ENCODE measurements at regions not wholly inside any gene's neighbourhood (a gene's known extent, or its start where the extent isn't known, plus 50 kb on each side); places are given as distances from the start of the nearest gene placed in this dataset.
A peak's percentile ranks its signal among the peaks of the same experiment; 100 is the strongest.

- TF ChIP-seq CTCF (IDR thresholded peaks at IDR 0.05; ENCODE audit: low read depth, low read length, missing control alignments) = no peak
- Histone ChIP-seq H3K4me3 (ENCODE audit: low read depth, low read length) (no peak overlapping the region), H3K27me3 (replicated peaks) (no peaks in the 10 kb centered on the region), H3K36me3 (replicated peaks) (no peaks in the 10 kb centered on the region), H3K27ac (no peak overlapping the region)
- in situ Hi-C loops (cut with HindIII; ENCODE audit: low pct_ligation_motif_present, low sequenced_read_pairs) = no loop called here
- DNase-seq = no peak
Measured at GRCh38 chr16:54429029-54429428, 142.4 kb upstream of the IRX3 start.

- no peak for TF ChIP-seq CTCF (IDR thresholded peaks at IDR 0.05; ENCODE audit: low read depth, low read length, missing control alignments)
Measured at GRCh38 chr16:54426553-54426849, 139.9 kb upstream of the IRX3 start.

DNA sequence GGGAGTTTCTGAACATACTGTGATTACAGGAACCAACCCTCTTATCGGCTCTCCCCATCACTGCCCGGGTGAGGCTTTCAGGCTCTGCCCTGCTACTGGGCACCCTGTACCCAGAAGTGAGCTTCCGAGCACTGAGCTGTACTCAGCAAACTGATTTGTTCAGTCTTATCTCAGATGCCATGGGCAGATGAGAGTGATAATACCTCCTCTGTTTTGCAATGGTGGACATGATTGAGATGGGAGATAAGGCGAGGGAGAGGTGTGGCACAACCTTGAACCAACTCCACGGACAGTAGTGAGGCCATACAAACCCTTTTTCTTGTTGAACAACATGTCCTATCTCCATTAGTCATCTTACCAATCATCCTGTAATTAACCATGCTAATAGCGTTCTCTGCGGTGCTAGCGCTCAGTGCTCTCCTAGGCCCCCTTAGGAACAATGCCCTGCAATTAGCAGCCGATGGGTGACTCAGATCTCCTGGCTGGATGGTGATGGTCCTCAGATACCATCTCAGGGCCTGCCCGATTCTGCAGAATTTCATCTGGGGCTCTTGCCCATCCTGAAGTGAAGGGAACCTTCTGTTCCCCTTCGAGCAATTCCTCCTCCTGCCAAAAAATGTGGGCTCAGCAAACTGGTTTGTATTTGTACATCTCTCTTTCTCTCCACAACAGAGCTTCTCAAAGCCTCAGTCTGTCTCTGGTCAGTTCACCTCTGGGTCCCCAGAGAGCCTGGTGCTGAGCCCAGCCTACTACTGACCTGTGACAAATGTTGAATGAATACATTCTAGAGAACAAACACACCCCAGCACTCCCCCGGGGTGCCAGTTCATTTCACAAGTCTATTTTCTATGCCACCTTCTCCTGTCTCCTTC is 139.3 kb upstream of the IRX3 start:
- Histone ChIP-seq H3K27me3 (replicated peaks) (no peaks in the 10 kb centered on the region), H3K4me3 (ENCODE audit: low read depth, low read length) (no peak overlapping the region), H3K27ac (no peak overlapping the region), H3K36me3 (replicated peaks) (no peaks in the 10 kb centered on the region)
- no peak for DNase-seq
- in situ Hi-C loops (cut with HindIII; ENCODE audit: low pct_ligation_motif_present, low sequenced_read_pairs) = no loop called here
- TF ChIP-seq CTCF (IDR thresholded peaks at IDR 0.05; ENCODE audit: low read depth, low read length, missing control alignments) = no peak

More at GRCh38 chr16:54426553-54426849, 139.9 kb upstream of the IRX3 start:
- Histone ChIP-seq H3K4me3 (ENCODE audit: low read depth, low read length) (no peak overlapping the region), H3K36me3 (replicated peaks) (no peaks in the 10 kb centered on the region), H3K27ac (no peak overlapping the region), H3K27me3 (replicated peaks) (no peaks in the 10 kb centered on the region)
- no peak for DNase-seq
- in situ Hi-C loops (cut with HindIII; ENCODE audit: low pct_ligation_motif_present, low sequenced_read_pairs) = no loop called here

DNA sequence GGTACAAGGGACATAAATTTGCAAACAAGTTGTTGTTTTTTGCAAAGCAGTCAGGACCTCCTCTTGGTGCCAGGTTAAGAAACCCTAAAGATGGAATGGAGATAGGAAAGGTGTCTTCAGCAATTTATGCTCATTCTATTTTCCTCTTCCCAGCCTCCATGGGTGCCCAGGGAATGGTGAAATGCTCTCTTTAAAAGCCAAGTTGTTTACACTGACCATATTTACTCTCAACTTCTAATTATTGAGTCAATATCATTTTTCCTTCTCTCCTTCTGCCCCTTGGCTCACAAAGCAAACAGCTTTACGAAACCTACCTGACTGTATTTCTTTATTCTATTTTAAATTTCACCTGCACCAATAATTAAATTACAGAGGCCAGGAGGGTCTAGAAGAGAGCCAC is 138.5 kb upstream of the IRX3 start:
- no peaks in the 10 kb centered on the region for H3K36me3 ChIP-seq (replicated peaks)
- TF ChIP-seq CTCF (IDR thresholded peaks at IDR 0.05; ENCODE audit: low read depth, low read length, missing control alignments) = no peak
- H3K27ac ChIP-seq = no peak overlapping the region
- in situ Hi-C loops (cut with HindIII; ENCODE audit: low pct_ligation_motif_present, low sequenced_read_pairs) = no loop called here
- H3K27me3 ChIP-seq (replicated peaks) = no peaks in the 10 kb centered on the region
- DNase-seq = no peak
- H3K4me3 ChIP-seq (ENCODE audit: low read depth, low read length) = no peak overlapping the region

GRCh38 chr16:54424043-54424451 is 137.5 kb upstream of the IRX3 start:
- H3K4me3 ChIP-seq (ENCODE audit: low read depth, low read length) = no peak overlapping the region
- DNase-seq = no peak
- TF ChIP-seq CTCF (IDR thresholded peaks at IDR 0.05; ENCODE audit: low read depth, low read length, missing control alignments) = no peak
- H3K27ac ChIP-seq = no peak overlapping the region
- H3K27me3 ChIP-seq (replicated peaks) = no peaks in the 10 kb centered on the region
- in situ Hi-C loops (cut with HindIII; ENCODE audit: low pct_ligation_motif_present, low sequenced_read_pairs) = no loop called here
- H3K36me3 ChIP-seq (replicated peaks) = no peaks in the 10 kb centered on the region

DNA sequence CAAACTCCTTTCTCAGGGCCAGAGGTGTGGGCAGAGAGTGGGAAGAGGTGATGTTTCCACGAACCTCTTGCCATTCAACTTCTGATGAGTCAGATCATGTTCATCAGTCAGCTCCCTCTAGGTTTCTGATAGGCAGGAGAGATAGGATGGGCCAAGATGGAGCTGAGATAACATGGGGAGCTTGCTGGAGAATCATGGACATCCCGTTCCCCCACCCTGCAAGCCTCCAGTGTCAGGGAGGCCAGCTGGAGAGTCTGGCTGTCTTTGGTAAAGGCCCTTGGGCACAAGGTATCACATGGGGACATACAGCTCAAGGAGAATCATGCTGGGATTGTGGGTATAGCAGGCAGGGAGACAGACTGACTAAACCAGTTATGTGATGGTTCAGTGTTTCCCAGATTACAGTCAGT is 136.0 kb upstream of the IRX3 start:
- no peak for TF ChIP-seq CTCF (IDR thresholded peaks at IDR 0.05; ENCODE audit: low read depth, low read length, missing control alignments)
- Histone ChIP-seq H3K27ac (no peak overlapping the region), H3K27me3 (replicated peaks) (no peaks in the 10 kb centered on the region), H3K36me3 (replicated peaks) (no peaks in the 10 kb centered on the region), H3K4me3 (ENCODE audit: low read depth, low read length) (no peak overlapping the region)
- in situ Hi-C loops (cut with HindIII; ENCODE audit: low pct_ligation_motif_present, low sequenced_read_pairs) = no loop called here
- DNase-seq = peak; percentile 15
